ENCODE measurements at regions not wholly inside any gene's neighbourhood (a gene's known extent, or its start where the extent isn't known, plus 50 kb on each side); places are given as distances from the start of the nearest gene placed in this dataset.

GRCh38 chr16:6570530-6570929, 762.1 kb upstream of the RBFOX1 start:
- no peaks in the 10 kb centered on the region for H3K79me1 ChIP-seq (ENCODE audit: low read depth in 1 of 2, low read length in 2 of 2)
- no peak overlapping the region for H3K4ac ChIP-seq (ENCODE audit: low read depth, low read length)

More at GRCh38 chr16:6570530-6570929, 762.1 kb upstream of the RBFOX1 start:
- Histone ChIP-seq H3K9ac (ENCODE audit: low read depth, low read length) (no peak overlapping the region), H3K4me3 (ENCODE audit: insufficient read depth, low read depth, low read length) (no peak overlapping the region), H3K27me3 (ENCODE audit: control insufficient read depth, insufficient read depth, low read length) (no peaks in the 10 kb centered on the region), H2AK9ac (replicated peaks; ENCODE audit: low read depth, low read length, poor library complexity) (no peak overlapping the region), H2BK5ac (ENCODE audit: low read depth, low read length, poor library complexity, severe bottlenecking) (no peak overlapping the region), H2BK15ac (ENCODE audit: low read depth, low read length) (no peak overlapping the region), H2AK5ac (ENCODE audit: low read depth, low read length) (no peak overlapping the region), H3K27ac (ENCODE audit: insufficient read depth, low read length) (no peak overlapping the region), H3K14ac (replicated peaks; ENCODE audit: low read depth, low read length) (no peak overlapping the region), H2BK120ac (ENCODE audit: low read depth, low read length) (no peak overlapping the region), H3K4me2 (ENCODE audit: low read depth, low read length) (no peak overlapping the region), H4K91ac (ENCODE audit: insufficient read depth, low read depth, low read length) (no peak overlapping the region), H3K23ac (ENCODE audit: low read depth, low read length) (no peak overlapping the region), H3K9me3 (ENCODE audit: control insufficient read depth, insufficient read depth, low read length) (peaks cover 16% of the 10 kb centered on the region), H3K9me1 (ENCODE audit: insufficient read depth, low read length) (no peaks in the 10 kb centered on the region), H2BK20ac (ENCODE audit: low read depth, low read length) (no peak overlapping the region), H4K8ac (ENCODE audit: low read depth in 2 of 2, low read length in 2 of 2) (no peak overlapping the region), H2AFZ (replicated peaks; ENCODE audit: low read length, poor library complexity) (no peak overlapping the region), H4K20me1 (ENCODE audit: insufficient read depth, low read length) (no peaks in the 10 kb centered on the region), H3K36me3 (ENCODE audit: control insufficient read depth, insufficient read depth, low read length) (no peaks in the 10 kb centered on the region), H3K18ac (ENCODE audit: low read depth, low read length) (no peak overlapping the region), H3K4me1 (ENCODE audit: control insufficient read depth, insufficient read depth, low read length) (no peaks in the 10 kb centered on the region), H4K5ac (ENCODE audit: low read depth, low read length) (no peak overlapping the region), H3K56ac (ENCODE audit: extremely low read depth, insufficient read depth, low read length) (no peak overlapping the region)
- ATAC-seq (ENCODE audit: low read depth) (no peak), DNase-seq (no peak)
- ChIA-PET POLR2A (ENCODE audit: unreplicated experiment) (no interaction called here), CTCF (no interaction called here)
- intact Hi-C loops (cut with micrococcal nuclease): no loop called here
- in situ Hi-C loops (cut with MboI; ENCODE audit: low sequenced_read_pairs): no loop called here
- no CpG with 5 or more reads among the region's 2 CpGs for WGBS, 2 experiments (ENCODE audit: extremely low coverage in 2 of 2, insufficient read length in 1 of 2)
- TF ChIP-seq USF2 (IDR thresholded peaks at IDR 0.05; ENCODE audit: low read depth, low read length) (no peak), MAFK (IDR thresholded peaks at IDR 0.05; ENCODE audit: low read depth, low read length) (no peak), RAD21 (IDR thresholded peaks at IDR 0.05; ENCODE audit: low read length) (no peak), BHLHE40 (IDR thresholded peaks at IDR 0.05; ENCODE audit: low read depth, low read length) (no peak), CEBPB (IDR thresholded peaks at IDR 0.05; ENCODE audit: low read depth, low read length) (no peak), POLR2A (IDR thresholded peaks at IDR 0.05; ENCODE audit: low read depth, low read length) (no peak), CHD1 (IDR thresholded peaks at IDR 0.05; ENCODE audit: low read depth, low read length) (no peak), RFX5 (IDR thresholded peaks at IDR 0.05; ENCODE audit: low read depth, low read length) (no peak), SMC3 (IDR thresholded peaks at IDR 0.05; ENCODE audit: low read depth, low read length) (no peak), RCOR1 (IDR thresholded peaks at IDR 0.05; ENCODE audit: insufficient replicate concordance, low read length) (no peak), FOS (IDR thresholded peaks at IDR 0.05; ENCODE audit: low read depth, low read length) (no peak), MXI1 (IDR thresholded peaks at IDR 0.05; ENCODE audit: borderline replicate concordance, low read depth, low read length) (no peak), CTCF (conservative IDR thresholded peaks at IDR 0.05; ENCODE audit: low read depth, low read length) (no peak), MAZ (IDR thresholded peaks at IDR 0.05; ENCODE audit: borderline replicate concordance, low read depth, low read length) (no peak), NFE2L2 (IDR thresholded peaks at IDR 0.05; ENCODE audit: low read depth, low read length) (no peak), ELK1 (IDR thresholded peaks at IDR 0.05; ENCODE audit: borderline replicate concordance, low read depth, low read length) (no peak)
- dilution Hi-C loops (cut with HindIII; ENCODE audit: low sequenced_read_pairs, unreplicated experiment): no loop called here
- no TSS peak for BruUV-seq (replicated peaks)
